GM18498 (cell line): ENCODE measurements at regions not wholly inside any gene's neighbourhood (a gene's known extent, or its start where the extent isn't known, plus 50 kb on each side); places are given as distances from the start of the nearest gene placed in this dataset.
"Not testable (repeated sequence)": the region's sequence is repeated elsewhere in the genome, so short reads cannot be mapped to it uniquely, and the experiment has no call there.

Experiments used
- ATAC-seq: cut with Tn5 transposase; IDR thresholded peaks from one replicate; pipeline ENCODE4 v1.9.1; 2021; ENCODE audit warnings: mild to moderate bottlenecking, moderate library complexity; ENCODE audit not compliant: unreplicated experiment

DNA sequence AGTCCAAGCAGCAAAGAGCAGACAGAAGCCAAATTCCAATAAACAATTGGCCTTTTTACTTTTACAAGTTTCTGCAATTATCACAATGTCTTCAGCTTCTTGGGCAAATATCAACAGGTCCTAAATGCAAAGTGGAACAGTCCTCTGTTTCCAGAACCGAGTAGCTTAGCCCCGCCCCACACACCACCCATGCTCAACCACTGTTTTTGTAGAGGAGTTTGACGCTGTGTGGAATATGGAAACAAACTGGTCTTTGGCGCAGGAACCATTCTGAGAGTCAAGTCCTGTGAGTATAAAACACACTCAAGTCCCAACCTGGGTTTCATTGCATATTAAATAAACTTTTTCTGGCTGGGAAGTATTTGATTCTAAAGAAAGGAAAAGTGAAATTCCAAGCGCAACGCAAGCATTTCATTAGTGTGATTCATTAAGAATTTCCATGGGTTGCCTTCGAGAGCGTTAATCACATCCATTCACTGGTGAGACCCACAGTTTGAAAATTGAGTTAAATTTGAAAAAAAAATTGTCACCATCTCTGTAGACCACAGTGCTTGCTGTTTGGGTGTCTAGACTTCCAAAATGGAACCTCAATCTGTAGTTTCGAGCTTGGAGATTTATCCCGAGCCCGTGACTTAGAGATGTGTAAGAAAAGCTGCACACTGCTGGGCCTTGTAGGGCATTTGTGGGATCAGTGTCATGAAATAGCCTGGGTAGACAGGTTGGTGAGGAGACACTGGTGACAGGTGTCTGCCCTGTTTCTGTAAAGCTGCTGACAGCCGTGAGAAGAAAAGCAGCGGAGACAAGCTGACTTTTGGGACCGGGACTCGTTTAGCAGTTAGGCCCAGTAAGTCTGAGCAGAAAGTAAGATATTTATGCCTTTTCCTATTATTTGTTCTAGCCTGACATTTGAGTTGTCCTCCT is 96.1 kb downstream of the DAD1 start:
- no peak for ATAC-seq

DNA sequence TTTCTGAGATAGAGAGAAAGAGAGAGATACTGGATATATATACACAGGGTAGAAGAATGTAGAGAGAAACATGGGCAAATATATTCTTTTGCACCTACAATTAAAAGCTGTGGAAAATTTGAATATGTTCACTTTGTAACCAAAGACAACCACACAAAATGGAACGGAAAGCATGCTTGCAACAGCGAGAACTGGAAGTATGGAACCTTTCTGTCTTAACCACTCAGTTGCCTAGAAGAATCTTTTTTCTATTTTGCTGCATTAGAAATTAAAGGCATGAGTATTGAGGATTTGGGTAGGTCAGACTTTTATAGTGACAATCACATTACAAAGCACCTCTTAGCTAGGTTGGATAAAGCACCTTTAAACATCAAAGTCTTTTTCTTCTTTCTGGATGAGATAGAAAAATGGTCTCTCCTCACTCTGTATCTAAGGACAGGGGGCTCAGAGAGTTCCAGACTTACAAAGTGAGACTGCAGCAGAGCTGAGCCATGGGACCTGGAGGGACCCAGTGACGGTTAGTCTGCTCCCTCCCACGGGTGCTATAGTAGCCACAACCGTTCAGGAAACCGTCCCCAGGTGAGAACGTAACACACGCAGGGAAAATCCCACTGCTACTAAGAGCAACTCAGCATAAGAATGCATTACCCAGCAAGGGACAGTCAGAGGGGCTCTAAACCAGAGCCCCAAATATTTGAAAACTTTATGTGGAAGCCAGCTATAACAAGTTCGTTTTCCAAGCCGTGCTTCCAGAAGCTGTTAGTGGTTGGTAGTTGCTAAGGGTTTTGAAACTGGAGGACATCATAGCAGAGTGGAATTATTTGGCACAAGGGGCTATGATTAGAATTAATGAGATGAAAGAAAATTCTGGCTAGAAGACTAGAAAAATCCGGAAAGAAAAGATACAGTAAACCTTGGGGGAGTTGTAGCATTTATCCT is 97.1 kb downstream of the DAD1 start:
- ATAC-seq, result peak; percentile 38

DNA sequence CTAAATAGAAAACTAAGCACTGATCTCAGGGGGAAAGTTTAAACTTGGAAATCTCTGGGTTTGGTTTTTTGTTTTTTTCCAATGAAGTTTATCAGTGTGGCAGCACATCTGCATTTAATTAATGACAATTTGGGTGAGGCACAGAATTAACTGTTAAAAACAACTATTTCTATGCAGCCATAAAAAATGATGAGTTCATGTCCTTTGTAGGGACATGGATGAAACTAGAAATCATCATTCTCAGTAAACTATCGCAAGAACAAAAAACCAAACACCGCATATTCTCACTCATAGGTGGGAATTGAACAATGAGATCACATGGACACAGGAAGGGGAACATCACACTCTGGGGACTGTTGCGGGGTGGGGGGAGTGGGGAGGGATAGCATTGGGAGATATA is 98.0 kb downstream of the DAD1 start:
- not testable (repeated sequence) for ATAC-seq

GRCh38 chr14:22489957-22490950 is 98.8 kb downstream of the DAD1 start:
- no peak for ATAC-seq

- no peak for ATAC-seq
These were observed 99.8 kb downstream of the DAD1 start for GRCh38 chr14:22489244-22489545.

- no peak for ATAC-seq
These were observed 100.3 kb downstream of the DAD1 start for GRCh38 chr14:22488522-22489243.

GRCh38 chr14:22487941-22488340 is 101.1 kb downstream of the DAD1 start:
- no peak for ATAC-seq

DNA sequence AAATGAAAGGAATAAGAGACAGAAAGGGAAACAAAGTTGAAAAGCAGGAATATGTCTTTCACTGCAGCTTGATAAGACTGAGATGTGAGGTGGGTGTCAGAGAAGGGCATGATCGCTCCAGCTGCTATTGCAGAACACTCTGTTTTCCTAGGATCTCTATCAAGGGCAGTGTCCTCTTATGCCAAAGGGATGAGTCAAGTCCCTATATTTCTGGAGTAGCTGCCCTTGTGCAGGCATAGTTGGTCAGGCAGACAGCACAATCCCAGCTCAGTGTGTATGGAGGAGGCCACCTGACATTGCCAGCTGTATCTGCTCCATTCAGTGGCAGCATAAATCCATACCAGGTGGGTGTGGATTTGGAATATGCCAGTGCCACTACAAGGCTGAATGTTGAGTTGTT is 101.6 kb downstream of the DAD1 start:
- ATAC-seq, result no peak

- ATAC-seq, result no peak
These were observed 102.3 kb downstream of the DAD1 start for GRCh38 chr14:22486675-22487074.

DNA sequence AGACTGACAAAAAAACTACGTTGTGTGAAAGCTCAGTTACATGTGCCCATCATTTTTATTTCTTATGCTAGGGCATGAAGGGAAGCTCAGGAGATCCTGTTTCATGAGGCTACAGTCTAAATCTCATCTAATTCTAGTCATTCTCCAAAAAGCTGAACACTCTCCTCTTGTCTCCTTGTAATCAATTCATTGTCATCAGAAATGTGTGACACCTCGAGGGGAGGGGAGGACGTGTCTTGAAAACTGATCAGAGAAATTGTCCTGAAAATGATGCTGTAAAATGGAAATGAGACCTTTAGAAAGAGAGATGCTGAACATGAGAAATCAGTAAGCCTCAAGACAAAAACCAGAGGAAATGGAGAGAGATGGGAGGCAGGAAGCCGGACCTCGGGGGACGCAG is 103.4 kb downstream of the DAD1 start:
- ATAC-seq, result no peak

DNA sequence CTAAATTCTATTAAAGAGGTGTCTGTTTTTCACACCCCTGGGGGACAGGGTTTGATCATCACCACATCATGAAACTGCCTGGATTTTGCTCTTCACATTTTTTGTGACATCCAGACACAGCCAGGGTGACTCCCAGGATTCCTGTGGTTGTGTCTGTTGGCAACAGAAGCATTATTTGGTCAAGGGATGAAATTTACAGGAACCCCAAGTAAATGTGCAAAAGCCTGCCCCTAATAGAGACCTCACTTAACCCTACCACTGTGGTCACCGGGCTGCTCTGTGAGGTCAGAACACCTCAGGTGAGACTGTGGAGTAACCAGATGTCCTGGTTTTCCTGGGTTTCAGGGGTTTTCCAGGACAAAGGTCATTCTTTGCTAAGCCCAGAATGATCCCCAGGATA is 103.8 kb downstream of the DAD1 start:
- ATAC-seq, result no peak

DNA sequence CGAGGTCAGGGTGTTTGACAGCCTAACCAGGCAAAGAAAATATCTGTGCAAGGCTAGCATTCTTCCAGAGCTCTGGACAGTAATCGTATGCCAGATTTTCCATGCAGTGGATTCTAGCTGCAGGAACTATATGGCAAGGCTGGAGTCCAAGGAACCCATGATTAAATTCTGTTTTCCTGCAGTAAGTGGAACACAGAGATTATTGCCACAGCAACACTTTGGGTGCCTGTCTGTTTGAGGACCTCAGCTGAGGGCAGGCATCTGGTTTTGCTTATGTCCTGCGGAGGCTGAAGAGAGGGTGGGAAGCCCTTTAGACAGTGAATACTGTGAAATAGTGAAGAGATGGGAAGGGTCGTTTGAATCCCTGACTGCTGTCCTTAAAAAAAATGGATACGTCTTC is 104.4 kb downstream of the DAD1 start:
- no peak for ATAC-seq

DNA sequence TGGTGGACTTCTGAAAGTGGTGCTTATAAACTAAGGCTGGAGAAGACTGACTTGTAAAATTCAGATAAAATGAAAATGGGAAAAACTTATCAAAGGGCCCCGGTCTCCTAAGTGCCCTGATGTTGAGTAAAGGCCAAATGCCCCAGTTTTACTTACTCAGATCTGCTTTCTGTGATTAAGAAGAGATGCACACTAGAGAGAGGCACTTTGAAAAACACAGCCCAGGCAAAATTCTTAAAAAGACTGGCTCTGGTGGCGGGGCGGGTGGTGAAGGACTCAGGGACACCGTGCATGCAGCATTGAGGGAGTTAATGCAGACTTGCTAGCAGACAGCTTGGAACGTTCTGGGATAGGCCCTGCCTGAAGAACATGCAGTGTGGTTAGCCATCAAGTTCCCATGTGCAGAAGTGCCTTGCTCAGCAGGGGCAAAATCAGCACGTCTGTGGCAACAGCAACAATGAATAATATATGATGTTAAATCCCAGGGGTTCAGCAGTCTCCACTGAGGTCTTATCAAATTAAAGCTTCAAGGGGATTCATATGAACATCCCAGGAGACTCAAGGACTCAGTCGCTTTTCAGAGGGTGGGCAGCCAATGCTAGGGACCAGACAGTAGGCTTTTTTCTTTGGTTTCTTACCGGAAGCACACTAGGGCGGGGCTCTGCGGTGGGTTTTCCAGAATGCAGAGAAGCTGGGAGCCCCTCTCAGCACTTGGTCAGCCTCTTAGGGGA is 105.0 kb downstream of the DAD1 start:
- no peak for ATAC-seq

DNA sequence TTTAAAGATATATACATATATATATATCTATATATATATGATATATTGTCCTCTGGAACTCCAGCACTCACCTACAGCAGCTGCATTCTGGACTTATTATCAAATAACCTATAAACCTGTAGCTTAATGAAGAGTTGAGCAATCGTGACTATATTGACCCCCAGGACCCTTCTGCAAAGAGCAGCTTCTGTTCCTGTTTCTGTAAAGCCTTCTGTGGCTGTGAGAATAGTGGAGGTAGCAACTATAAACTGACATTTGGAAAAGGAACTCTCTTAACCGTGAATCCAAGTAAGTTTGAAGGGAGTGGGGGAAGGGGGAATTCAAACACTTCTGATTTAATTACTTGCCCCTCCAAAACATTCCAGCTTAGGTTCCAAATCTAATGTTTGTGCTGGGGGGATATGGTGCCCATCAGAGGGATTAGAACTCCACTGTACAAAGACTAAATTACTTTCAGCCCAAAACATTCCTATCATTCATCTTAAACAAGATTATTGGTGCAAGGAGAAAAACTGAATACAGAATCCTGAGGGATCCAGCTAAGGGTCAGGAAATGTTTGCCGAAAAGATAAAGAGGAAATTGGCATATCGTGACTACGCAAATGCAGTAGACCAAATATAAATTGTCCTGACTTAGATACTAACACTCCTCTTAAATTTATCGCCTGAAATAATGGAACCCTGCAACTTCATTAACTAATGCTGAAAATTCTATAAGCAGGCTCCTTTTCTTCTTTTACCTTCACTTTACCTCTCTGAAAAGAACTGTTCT is 106.1 kb downstream of the DAD1 start:
- ATAC-seq, result no peak

DNA sequence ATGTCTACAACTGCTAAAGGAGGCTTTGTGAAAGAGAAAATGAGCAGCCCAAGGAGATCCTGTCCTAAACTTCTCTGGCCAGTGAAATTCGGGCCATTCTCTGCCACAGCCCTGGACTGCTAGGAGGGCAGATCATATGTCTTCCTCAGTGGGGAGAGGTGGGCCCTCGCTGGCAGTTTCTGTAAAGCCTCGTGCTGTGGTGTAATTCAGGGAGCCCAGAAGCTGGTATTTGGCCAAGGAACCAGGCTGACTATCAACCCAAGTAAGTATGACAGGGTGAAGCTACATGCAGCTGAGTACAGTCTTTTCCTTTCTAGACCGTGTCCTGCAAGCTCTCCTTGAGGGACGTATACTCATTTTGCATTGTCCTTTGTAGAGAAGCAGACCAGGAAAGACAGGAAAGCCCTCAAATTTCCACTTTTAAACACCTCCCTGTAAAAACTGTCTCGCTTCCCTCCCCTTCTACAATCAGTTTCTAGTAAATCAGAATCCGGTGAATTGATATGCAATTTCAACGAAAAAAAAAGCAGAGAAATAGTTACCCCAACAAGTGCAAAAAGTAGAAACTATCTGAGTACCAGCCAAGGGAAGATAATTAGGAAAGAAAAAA is 106.8 kb downstream of the DAD1 start:
- ATAC-seq, result no peak

- no peak for ATAC-seq
These were observed 107.5 kb downstream of the DAD1 start for GRCh38 chr14:22481546-22481945.

DNA sequence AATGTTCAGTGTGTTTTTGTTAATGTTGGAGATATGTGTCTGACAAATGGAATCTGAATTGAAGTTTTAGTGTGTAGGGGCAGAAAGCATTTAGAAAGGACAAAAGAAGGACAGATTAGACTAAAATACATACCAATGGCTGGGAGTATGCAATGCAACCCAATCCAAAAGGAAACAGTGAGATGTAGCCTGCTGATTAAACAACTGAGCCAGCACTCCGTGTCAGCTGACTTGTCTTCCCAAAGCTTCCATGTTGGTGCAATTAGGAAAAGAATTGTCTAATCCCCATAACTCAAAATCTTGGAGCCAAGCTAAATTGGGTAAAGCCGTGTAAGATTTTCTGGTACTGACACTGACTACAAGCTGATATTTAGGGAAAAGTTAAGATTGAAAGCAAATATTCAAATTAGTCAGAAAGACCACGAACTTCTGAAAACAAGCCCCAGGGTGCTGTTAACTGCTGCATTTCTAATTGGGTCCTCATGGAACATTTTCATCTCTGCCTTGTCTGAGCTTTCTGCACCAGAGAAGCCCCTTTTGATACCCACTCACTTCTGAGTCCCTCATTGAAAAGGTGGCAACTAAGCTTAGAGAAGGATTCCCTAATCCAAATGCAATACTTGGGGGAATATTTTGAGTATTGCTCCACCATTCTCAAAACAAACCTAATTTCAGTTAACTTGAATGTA is 109.1 kb downstream of the DAD1 start:
- ATAC-seq, result no peak

DNA sequence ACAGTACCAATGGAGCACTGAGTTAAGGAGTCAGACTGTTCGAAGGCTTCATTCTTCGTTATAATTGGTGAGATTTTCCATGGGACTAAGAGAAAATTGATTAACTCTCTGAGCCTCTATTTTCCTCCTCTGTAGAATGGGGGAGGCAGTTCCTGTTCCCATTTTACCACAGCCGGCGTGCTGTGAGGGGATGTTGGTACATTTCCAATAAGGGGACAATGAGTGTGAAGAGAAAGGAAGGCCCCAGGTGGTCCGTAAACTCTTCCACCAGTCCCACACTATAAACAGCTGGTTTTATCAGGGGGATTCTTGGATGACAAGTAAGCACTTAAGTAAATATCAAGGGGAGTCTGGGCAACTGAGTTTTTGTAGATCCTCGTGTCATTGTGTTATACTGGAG is 109.9 kb downstream of the DAD1 start:
- ATAC-seq, result no peak
